ENCODE measurements at regions not wholly inside any gene's neighbourhood (a gene's known extent, or its start where the extent isn't known, plus 50 kb on each side); places are given as distances from the start of the nearest gene placed in this dataset.
"Not testable (repeated sequence)": the region's sequence is repeated elsewhere in the genome, so short reads cannot be mapped to it uniquely, and the experiment has no call there.

- DNase-seq = not testable (repeated sequence)
Observed at GRCh38 chr12:108421082-108421481, 82.0 kb upstream of the CMKLR1 start.

GRCh38 chr12:108420421-108420820 is 81.3 kb upstream of the CMKLR1 start:
- not testable (repeated sequence) for DNase-seq

- no peak for DNase-seq
Observed at GRCh38 chr12:108419949-108420348, 80.8 kb upstream of the CMKLR1 start.

- no peak for DNase-seq
Observed at GRCh38 chr12:108418164-108418890, 79.2 kb upstream of the CMKLR1 start.

GRCh38 chr12:108414021-108414420 is 74.9 kb upstream of the CMKLR1 start:
- no peak for DNase-seq

- DNase-seq = no peak
Observed at GRCh38 chr12:108410689-108411088, 71.6 kb upstream of the CMKLR1 start.

- no peak for DNase-seq
Observed at GRCh38 chr12:108409481-108409880, 70.4 kb upstream of the CMKLR1 start.

- DNase-seq = no peak
Observed at GRCh38 chr12:108403952-108404351, 64.8 kb upstream of the CMKLR1 start.

GRCh38 chr12:108401964-108402363 is 62.9 kb upstream of the CMKLR1 start:
- no peak for DNase-seq

GRCh38 chr12:108400900-108401480 is 61.9 kb upstream of the CMKLR1 start:
- DNase-seq = no peak

- DNase-seq = no peak
Observed at GRCh38 chr12:108400481-108400880, 61.4 kb upstream of the CMKLR1 start.

- no peak for DNase-seq
Observed at GRCh38 chr12:108400056-108400455, 60.9 kb upstream of the CMKLR1 start.

- DNase-seq = no peak
Observed at GRCh38 chr12:108399514-108399913, 60.4 kb upstream of the CMKLR1 start.

GRCh38 chr12:108394196-108394595 is 55.1 kb upstream of the CMKLR1 start:
- no peak for DNase-seq

- DNase-seq = no peak
Observed at GRCh38 chr12:108392284-108392683, 53.2 kb upstream of the CMKLR1 start.

GRCh38 chr12:108390495-108391203 is 51.5 kb upstream of the CMKLR1 start:
- DNase-seq = no peak

- no peak for DNase-seq
Observed at GRCh38 chr12:108389544-108389943, 50.4 kb upstream of the CMKLR1 start.
